Sigmoid colon (tissue), 6 donors: ENCODE measurements at regions not wholly inside any gene's neighbourhood (a gene's known extent, or its start where the extent isn't known, plus 50 kb on each side); places are given as distances from the start of the nearest gene placed in this dataset.

Experiments
- DNase-seq: peaks from one replicate; pipeline ENCODE4 v3.0.0-alpha.2; 2019
- H3K27ac ChIP-seq, 4 donors: fragments of 200-600 bp; sonication (generic); one replicate each; pipeline ENCODE4 v1.5.1; 2016 to 2019; ENCODE audit warnings: mild to moderate bottlenecking in 1 of 4
- H3K27me3 ChIP-seq, 3 donors: fragments of 200-600 bp; sonication (generic); one replicate each; pipeline ENCODE4 v1.5.1; 2019; ENCODE audit warnings: mild to moderate bottlenecking in 1 of 3
- H3K36me3 ChIP-seq, 4 donors: fragments of 200-600 bp; sonication (generic); one replicate each; pipeline ENCODE4 v1.5.1; 2016 to 2019
- H3K4me1 ChIP-seq, 4 donors: fragments of 200-600 bp; sonication (generic); one replicate each; pipeline ENCODE4 v1.5.1; 2017 to 2019
- H3K4me3 ChIP-seq, 4 donors: fragments of 200-600 bp; sonication (generic); one replicate each; pipeline ENCODE4 v1.5.1; 2017 to 2019; ENCODE audit warnings: mild to moderate bottlenecking in 2 of 4, moderate library complexity in 1 of 4
- H3K9me3 ChIP-seq, 4 donors: fragments of 200-600 bp in 3 of 4; sonication (generic) in 3 of 4; one replicate each; pipeline versions ENCODE4 v1.5.1 to v1.6.1; 2013 to 2019
- EP300 ChIP-seq, 4 donors: sonication (generic); formaldehyde crosslinking; IDR thresholded peaks; one replicate each; pipeline ENCODE4 v1.6.1; 2017; ENCODE audit warnings: antibody characterized with exemption in 4 of 4
- POLR2A ChIP-seq, 2 donors: fragments of 450-650 bp; IDR thresholded peaks; one replicate each; pipeline ENCODE4 v1.6.1; 2016; ENCODE audit warnings: antibody characterized with exemption in 2 of 2, mild to moderate bottlenecking in 2 of 2, moderate library complexity in 2 of 2
- POLR2AphosphoS5 ChIP-seq, 4 donors: sonication (generic); formaldehyde crosslinking; IDR thresholded peaks; one replicate each; pipeline ENCODE4 v1.6.1; 2017; ENCODE audit warnings: antibody characterized with exemption in 4 of 4
- WGBS, 2 donors: extraction: QIAGEN DNeasy Blood & Tissue Kit; methylation state at CpG; one replicate each; pipeline ENCODE4 v1.1.7; 2013; 5-methylcytosine and 5-hydroxymethylcytosine counted together
- intact Hi-C: fragments of 100-400 bp; cut with DNase I; formaldehyde crosslinking; loops from one replicate; pipeline ENCODE4 v1.15.1; 2023
- TF ChIP-seq, protein P1 (sequence below), 4 experiments: fragments of 450-650 bp in 3 of 4; fragments of 200-600 bp in 1 of 4; IDR thresholded peaks; one replicate each; pipeline ENCODE4 v1.5.1; 2016 to 2019; ENCODE audit warnings: antibody characterized with exemption in 4 of 4, mild to moderate bottlenecking in 3 of 4, moderate library complexity in 2 of 4
- donor health status: healthy with polysubstance abuse.
- donor health status: healthy.

DNA sequence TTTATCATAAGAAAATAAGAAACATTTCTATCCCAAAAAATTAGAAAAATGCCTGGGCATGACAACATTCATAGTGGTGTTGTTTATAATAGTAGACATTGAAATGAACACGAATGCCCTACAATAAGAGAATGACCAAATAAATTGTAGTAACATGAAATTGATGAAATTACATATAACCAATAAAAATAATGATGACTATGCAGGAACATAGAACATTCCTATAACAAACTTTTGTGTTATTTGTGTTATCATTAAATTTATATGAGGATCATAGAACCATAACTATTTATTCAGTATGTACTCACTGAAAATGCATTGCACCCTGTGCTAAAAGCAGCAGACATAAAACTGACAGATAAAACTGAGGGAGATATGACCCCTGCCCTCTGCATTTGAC is 399.7 kb downstream of the CBLN4 start:
- intact Hi-C loops, result no loop called here
- no peaks in the 10 kb centered on the region for H3K4me1 ChIP-seq
- DNase-seq, result no peak
- H3K27me3 ChIP-seq, result no peaks in the 10 kb centered on the region
- 77 to 89% methylated on average over 1 of the region's 1 CpG for WGBS, 2 donors
- no peaks in the 10 kb centered on the region for H3K9me3 ChIP-seq
- H3K36me3 ChIP-seq, result no peaks in the 10 kb centered on the region
- H3K4me3 ChIP-seq, result no peak overlapping the region
- no peak for TF ChIP-seq POLR2A (IDR thresholded peaks at IDR 0.05)
- TF ChIP-seq EP300 (IDR thresholded peaks at IDR 0.05), result no peak
- TF ChIP-seq, protein P1, sequence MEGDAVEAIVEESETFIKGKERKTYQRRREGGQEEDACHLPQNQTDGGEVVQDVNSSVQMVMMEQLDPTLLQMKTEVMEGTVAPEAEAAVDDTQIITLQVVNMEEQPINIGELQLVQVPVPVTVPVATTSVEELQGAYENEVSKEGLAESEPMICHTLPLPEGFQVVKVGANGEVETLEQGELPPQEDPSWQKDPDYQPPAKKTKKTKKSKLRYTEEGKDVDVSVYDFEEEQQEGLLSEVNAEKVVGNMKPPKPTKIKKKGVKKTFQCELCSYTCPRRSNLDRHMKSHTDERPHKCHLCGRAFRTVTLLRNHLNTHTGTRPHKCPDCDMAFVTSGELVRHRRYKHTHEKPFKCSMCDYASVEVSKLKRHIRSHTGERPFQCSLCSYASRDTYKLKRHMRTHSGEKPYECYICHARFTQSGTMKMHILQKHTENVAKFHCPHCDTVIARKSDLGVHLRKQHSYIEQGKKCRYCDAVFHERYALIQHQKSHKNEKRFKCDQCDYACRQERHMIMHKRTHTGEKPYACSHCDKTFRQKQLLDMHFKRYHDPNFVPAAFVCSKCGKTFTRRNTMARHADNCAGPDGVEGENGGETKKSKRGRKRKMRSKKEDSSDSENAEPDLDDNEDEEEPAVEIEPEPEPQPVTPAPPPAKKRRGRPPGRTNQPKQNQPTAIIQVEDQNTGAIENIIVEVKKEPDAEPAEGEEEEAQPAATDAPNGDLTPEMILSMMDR (IDR thresholded peaks at IDR 0.05), result no peak
- TF ChIP-seq POLR2AphosphoS5 (IDR thresholded peaks at IDR 0.05), result no peak
- H3K27ac ChIP-seq, result no peak overlapping the region

DNA sequence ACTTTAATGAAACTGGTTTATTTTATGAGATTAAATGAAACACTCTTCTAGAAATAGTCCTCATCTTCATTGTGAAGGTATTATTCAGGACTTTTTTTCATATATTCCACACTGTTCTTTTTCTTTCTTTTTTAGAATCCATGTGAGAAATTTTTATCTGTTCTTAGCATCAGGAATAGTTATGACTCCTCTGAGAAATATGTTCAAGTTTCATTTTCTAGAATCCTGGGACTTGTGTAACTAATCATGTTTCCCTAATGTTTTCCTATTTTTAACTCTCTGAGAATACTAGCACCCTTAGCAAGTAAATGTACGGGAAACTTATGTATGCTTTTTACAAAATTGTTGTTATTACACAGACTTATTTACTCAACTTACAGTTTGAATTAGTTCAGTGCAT is 407.8 kb downstream of the CBLN4 start:
- TF ChIP-seq, protein P1 (IDR thresholded peaks at IDR 0.05), result no peak
- no peak for TF ChIP-seq POLR2AphosphoS5 (IDR thresholded peaks at IDR 0.05)
- TF ChIP-seq EP300 (IDR thresholded peaks at IDR 0.05), result no peak
- no peak for TF ChIP-seq POLR2A (IDR thresholded peaks at IDR 0.05)
- Histone ChIP-seq H3K9me3 (no peaks in the 10 kb centered on the region), H3K36me3 (no peaks in the 10 kb centered on the region), H3K27me3 (no peaks in the 10 kb centered on the region), H3K27ac (no peak overlapping the region), H3K4me1 (no peaks in the 10 kb centered on the region), H3K4me3 (no peak overlapping the region)
- 87 to 90% methylated on average over 1 of the region's 1 CpG for WGBS, 2 donors
- intact Hi-C loops, result no loop called here
- DNase-seq, result no peak

DNA sequence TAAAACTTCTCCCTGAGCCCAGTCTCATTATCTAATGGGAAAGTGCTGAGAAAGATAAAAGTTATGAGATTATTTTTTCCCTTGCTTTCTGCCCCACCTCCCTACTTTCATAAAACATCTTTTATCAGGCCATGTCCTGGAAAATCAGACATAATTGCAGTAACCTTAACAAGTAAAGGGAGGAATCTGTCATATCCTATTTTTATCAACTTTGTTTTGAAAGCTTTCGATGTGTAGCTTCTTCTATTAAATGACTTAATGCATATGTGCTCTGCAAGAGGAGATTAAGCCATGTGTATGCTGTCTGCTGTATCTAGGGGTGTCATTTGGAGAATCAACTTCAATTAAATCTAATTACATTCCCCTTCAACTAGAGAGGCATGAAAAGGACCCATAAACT is 408.9 kb downstream of the CBLN4 start:
- Histone ChIP-seq H3K4me1 (no peaks in the 10 kb centered on the region), H3K27me3 (no peaks in the 10 kb centered on the region), H3K27ac (no peak overlapping the region), H3K36me3 (no peaks in the 10 kb centered on the region), H3K9me3 (no peaks in the 10 kb centered on the region), H3K4me3 (no peak overlapping the region)
- intact Hi-C loops, result no loop called here
- no peak for DNase-seq
- TF ChIP-seq POLR2A (IDR thresholded peaks at IDR 0.05) (no peak), POLR2AphosphoS5 (IDR thresholded peaks at IDR 0.05) (no peak), EP300 (IDR thresholded peaks at IDR 0.05) (no peak)
- TF ChIP-seq, protein P1 (IDR thresholded peaks at IDR 0.05), result no peak
- WGBS, 2 donors, result 74 to 83% methylated on average over 1 of the region's 1 CpG

DNA sequence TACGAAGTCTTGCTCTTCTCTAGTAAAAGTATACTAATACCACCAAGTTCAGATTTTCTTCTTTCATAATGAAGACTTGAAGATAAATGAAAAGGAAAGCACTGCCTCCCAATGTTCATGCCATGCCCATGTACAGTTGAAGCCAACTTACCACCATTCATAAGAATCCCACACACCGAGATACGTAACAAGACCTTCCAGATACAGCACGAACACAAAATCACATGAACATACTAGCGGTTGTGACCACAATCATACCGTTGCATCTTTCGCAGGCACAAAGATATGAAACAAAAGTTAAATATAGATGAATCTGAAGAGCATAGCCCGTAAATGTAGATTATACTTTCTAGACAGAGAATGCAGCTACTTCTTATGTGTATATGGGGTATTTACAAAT is 412.5 kb downstream of the CBLN4 start:
- Histone ChIP-seq H3K9me3 (no peaks in the 10 kb centered on the region), H3K27me3 (no peaks in the 10 kb centered on the region), H3K27ac (no peak overlapping the region), H3K36me3 (no peaks in the 10 kb centered on the region), H3K4me3 (no peak overlapping the region), H3K4me1 (no peaks in the 10 kb centered on the region)
- 86 to 95% methylated on average over 8 of the region's 8 CpGs for WGBS, 2 donors
- TF ChIP-seq EP300 (IDR thresholded peaks at IDR 0.05), result no peak
- TF ChIP-seq, protein P1 (IDR thresholded peaks at IDR 0.05), result no peak
- no peak for TF ChIP-seq POLR2AphosphoS5 (IDR thresholded peaks at IDR 0.05)
- TF ChIP-seq POLR2A (IDR thresholded peaks at IDR 0.05), result no peak
- no peak for DNase-seq
- intact Hi-C loops, result no loop called here

DNA sequence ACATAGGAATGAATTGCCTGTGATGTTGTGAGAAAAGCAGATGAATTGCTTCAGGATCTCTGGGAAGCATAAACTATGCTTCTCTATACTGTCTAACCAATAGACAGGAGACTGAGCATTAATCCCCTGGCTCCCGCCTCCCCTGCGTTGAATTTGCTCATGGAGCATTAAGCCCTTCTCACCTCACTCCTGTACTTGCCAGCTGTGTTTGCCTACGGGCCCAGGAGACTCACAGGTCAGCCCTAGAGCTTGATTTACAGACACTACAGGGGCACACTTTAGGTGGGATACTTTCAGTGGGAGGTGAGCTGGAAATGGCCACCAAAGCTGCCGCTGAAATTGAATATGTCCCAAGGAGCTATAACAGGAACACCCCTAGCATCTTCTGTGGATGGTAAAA is 418.7 kb downstream of the CBLN4 start:
- Histone ChIP-seq H3K4me3 (no peak overlapping the region), H3K4me1 (no peaks in the 10 kb centered on the region), H3K27ac (no peak overlapping the region), H3K27me3 (no peaks in the 10 kb centered on the region), H3K9me3 (no peaks in the 10 kb centered on the region), H3K36me3 (no peaks in the 10 kb centered on the region)
- intact Hi-C loops, result no loop called here
- no peak for TF ChIP-seq EP300 (IDR thresholded peaks at IDR 0.05)
- TF ChIP-seq, protein P1 (IDR thresholded peaks at IDR 0.05), result no peak
- TF ChIP-seq POLR2A (IDR thresholded peaks at IDR 0.05), result no peak
- no peak for TF ChIP-seq POLR2AphosphoS5 (IDR thresholded peaks at IDR 0.05)
- no peak for DNase-seq
- 74 to 82% methylated on average over 4 of the region's 4 CpGs for WGBS, 2 donors
